SK-N-SH (cell line): ENCODE measurements at regions not wholly inside any gene's neighbourhood (a gene's known extent, or its start where the extent isn't known, plus 50 kb on each side); places are given as distances from the start of the nearest gene placed in this dataset.

Experiments
- CTCF ChIA-PET: fragments of 300-600, 350-600 bp; formaldehyde crosslinking; extraction: SDS; loops from one replicate; lab custom pipeline; 2021; lab: Yijun Ruan, JAX
- POLR2A ChIA-PET: fragments of 350-600 bp; sonication (Branson Sonifier 250); formaldehyde crosslinking; extraction: SDS; loops from one replicate; lab custom pipeline; 2020; ENCODE audit warnings: antibody characterized with exemption, inconsistent platforms; lab: Yijun Ruan, JAX
- DNase-seq: peaks from one replicate; pipeline ENCODE4 v3.0.0; 2012
- H2AFZ ChIP-seq: fragments of 200-600 bp; sonication (generic); 2 replicates; pipeline ENCODE4 v1.8.1; 2016; ENCODE audit warnings: antibody characterized with exemption, mild to moderate bottlenecking, low read depth
- H3F3A ChIP-seq: fragments of 200-600 bp; sonication (generic); replicated peaks from 2 replicates; pipeline ENCODE3; 2016; ENCODE audit warnings: antibody characterized with exemption, mild to moderate bottlenecking; ENCODE audit not compliant: insufficient read depth
- H3K27ac ChIP-seq, 2 experiments: fragments of 200-500 bp in 1 of 2; fragments of 200-600 bp in 1 of 2; sonication (Bioruptor generic) in 1 of 2; sonication (generic), shearing (Covaris generic) in 1 of 2; 2 replicates each; pipeline versions ENCODE4 v1.5.1 to v1.6.1; 2014 to 2016; ENCODE audit warnings: low read depth in 2 of 2, inconsistent platforms in 1 of 2, low read length in 1 of 2, mild to moderate bottlenecking in 1 of 2, mixed read lengths in 1 of 2
- H3K27me3 ChIP-seq: fragments of 200-600 bp; sonication (generic), shearing (Covaris generic); 2 replicates; pipeline ENCODE4 v1.6.1; 2016; ENCODE audit warnings: mixed run types; ENCODE audit not compliant: insufficient read depth
- H3K36me3 ChIP-seq, 2 experiments: fragments of 200-500 bp in 1 of 2; fragments of 200-600 bp in 1 of 2; sonication (Bioruptor generic) in 1 of 2; sonication (generic) in 1 of 2; replicated peaks in 1 of 2; 2 replicates each; pipeline versions ENCODE3 to v1.5.1; 2014 to 2016; ENCODE audit warnings: low read length in 1 of 2, mild to moderate bottlenecking in 1 of 2; ENCODE audit not compliant: insufficient read depth in 2 of 2, control insufficient read depth in 1 of 2
- H3K4me1 ChIP-seq, 2 experiments: fragments of 200-500 bp in 1 of 2; fragments of 200-600 bp in 1 of 2; sonication (Bioruptor generic) in 1 of 2; sonication (generic), shearing (Covaris generic) in 1 of 2; 2 replicates each; pipeline versions ENCODE4 v1.5.1 to v1.6.1; 2014 to 2016; ENCODE audit warnings: low read depth in 1 of 2, low read length in 1 of 2, mixed run types in 1 of 2; ENCODE audit not compliant: insufficient read depth in 2 of 2, control insufficient read depth in 1 of 2
- H3K4me2 ChIP-seq: fragments of 200-600 bp; sonication (generic), shearing (Covaris generic); 2 replicates; pipeline ENCODE4 v1.6.1; 2017; ENCODE audit warnings: mixed run types
- H3K4me3 ChIP-seq, 2 experiments: fragments of 200-500 bp in 1 of 2; fragments of 200-600 bp in 1 of 2; sonication (Bioruptor generic) in 1 of 2; sonication (generic), shearing (Covaris generic) in 1 of 2; 2 replicates each; pipeline versions ENCODE4 v1.5.1 to v1.8.1; 2014 to 2016; ENCODE audit warnings: low read depth in 2 of 2, inconsistent platforms in 1 of 2, low read length in 1 of 2, mild to moderate bottlenecking in 1 of 2, mixed read lengths in 1 of 2, moderate library complexity in 1 of 2
- H3K79me2 ChIP-seq: fragments of 200-600 bp; sonication (generic); 2 replicates; pipeline ENCODE4 v1.8.1; 2017; ENCODE audit warnings: mild to moderate bottlenecking; ENCODE audit not compliant: insufficient read depth
- H3K9ac ChIP-seq: fragments of 200-600 bp; sonication (generic); 2 replicates; pipeline ENCODE4 v1.6.1; 2017; ENCODE audit warnings: mixed run types
- H3K9me2 ChIP-seq: fragments of 200-600 bp; sonication (generic); 2 replicates; pipeline ENCODE4 v1.6.1; 2017; ENCODE audit warnings: mixed run types
- H3K9me3 ChIP-seq: fragments of 200-600 bp; sonication (generic); 2 replicates; pipeline ENCODE4 v1.6.1; 2017; ENCODE audit warnings: mixed run types, mild to moderate bottlenecking, moderate library complexity
- H4K20me1 ChIP-seq: fragments of 200-600 bp; sonication (generic); 2 replicates; pipeline ENCODE4 v1.6.1; 2017; ENCODE audit warnings: mild to moderate bottlenecking, mixed run types; ENCODE audit not compliant: insufficient read depth
- EP300 ChIP-seq, 2 experiments: IDR thresholded peaks; 2 replicates each; pipeline versions ENCODE4 v1.4.0 to v1.6.1; 2012; ENCODE audit warnings: borderline replicate concordance in 1 of 2, low read depth in 1 of 2, low read length in 1 of 2
- FOSL2 ChIP-seq: IDR thresholded peaks from 2 replicates; pipeline ENCODE4 v1.4.0; 2012; ENCODE audit warnings: low read depth, mild to moderate bottlenecking, moderate library complexity, borderline replicate concordance
- FOXM1 ChIP-seq: IDR thresholded peaks from 2 replicates; pipeline ENCODE4 v1.4.0; 2012; ENCODE audit warnings: low read depth, mild to moderate bottlenecking
- GABPA ChIP-seq: IDR thresholded peaks from 2 replicates; pipeline ENCODE4 v1.4.0; 2012; ENCODE audit warnings: low read depth, mild to moderate bottlenecking
- JUND ChIP-seq: IDR thresholded peaks from 2 replicates; pipeline ENCODE4 v1.4.0; 2012
- NRF1 ChIP-seq: IDR thresholded peaks from 2 replicates; pipeline ENCODE4 v1.6.1; 2012; ENCODE audit warnings: low read depth, mild to moderate bottlenecking, low read length
- RAD21 ChIP-seq: IDR thresholded peaks from 2 replicates; pipeline ENCODE4 v1.6.1; 2012; ENCODE audit warnings: mild to moderate bottlenecking, low read length
- RCOR1 ChIP-seq: fragments of 150-350 bp; IDR thresholded peaks from 2 replicates; pipeline ENCODE4 v1.6.1; 2017; ENCODE audit warnings: antibody characterized with exemption, low read length
- RFX5 ChIP-seq: IDR thresholded peaks from 2 replicates; pipeline ENCODE4 v1.6.1; 2012; ENCODE audit warnings: mild to moderate bottlenecking, improper control_type of control experiment, low read length
- RXRA ChIP-seq: IDR thresholded peaks from 2 replicates; pipeline ENCODE4 v1.4.0; 2012; ENCODE audit warnings: low read depth, mild to moderate bottlenecking, borderline replicate concordance
- TCF12 ChIP-seq: IDR thresholded peaks from 2 replicates; pipeline ENCODE4 v1.4.0; 2012
- TEAD4 ChIP-seq: IDR thresholded peaks from 2 replicates; pipeline ENCODE4 v1.4.0; 2012; ENCODE audit warnings: mild to moderate bottlenecking, borderline replicate concordance; ENCODE audit not compliant: insufficient read depth
- YY1 ChIP-seq: IDR thresholded peaks from 2 replicates; pipeline ENCODE4 v1.4.0; 2012; ENCODE audit warnings: low read depth, mild to moderate bottlenecking
- ZBTB33 ChIP-seq: IDR thresholded peaks from 2 replicates; pipeline ENCODE4 v1.4.0; 2012; ENCODE audit warnings: low read depth, borderline replicate concordance
- WGBS: methylation state at CpG from one replicate; pipeline ENCODE4 v1.1.6; 2017; ENCODE audit warnings: low lambda C conversion rate; 5-methylcytosine and 5-hydroxymethylcytosine counted together
- TF ChIP-seq, protein P1 (sequence below): IDR thresholded peaks from 2 replicates; pipeline ENCODE4 v1.6.1; 2012; ENCODE audit warnings: mild to moderate bottlenecking, low read depth, low read length, moderate library complexity
- TF ChIP-seq, protein P2 (sequence below): fragments of 150-350 bp; IDR thresholded peaks from 2 replicates; pipeline ENCODE4 v1.6.1; 2016; ENCODE audit warnings: mild to moderate bottlenecking, low read depth, low read length

DNA sequence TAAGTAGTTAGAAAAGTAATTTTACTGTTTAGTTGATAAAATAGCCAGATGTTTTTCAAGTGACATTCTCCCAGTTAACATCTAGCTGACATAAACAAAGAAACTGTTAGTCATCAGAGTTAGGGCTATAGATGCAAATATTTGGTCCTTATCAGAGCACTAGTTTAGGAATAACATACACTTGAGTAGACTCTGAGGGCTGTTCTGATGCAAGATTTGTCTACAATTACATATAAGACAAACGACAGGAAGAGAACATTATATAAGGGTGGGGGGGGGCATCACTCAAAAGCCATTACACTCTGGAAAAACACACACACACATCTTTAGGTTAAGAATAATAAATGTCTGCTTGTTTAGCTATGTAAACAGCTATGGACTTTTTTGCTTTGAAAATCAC lies 554.4 kb upstream of the LRRTM1 start:
- Histone ChIP-seq H4K20me1 (no peaks in the 10 kb centered on the region), H3K4me2 (no peak overlapping the region), H3K9ac (no peak overlapping the region), H3K4me3 (no peak overlapping the region), H3K79me2 (no peaks in the 10 kb centered on the region), H3F3A (no peaks in the 10 kb centered on the region), H3K9me3 (no peaks in the 10 kb centered on the region), H3K9me2 (no peaks in the 10 kb centered on the region), H3K27ac (no peak overlapping the region), H3K27me3 (no peaks in the 10 kb centered on the region), H2AFZ (no peak overlapping the region), H3K36me3 (no peaks in the 10 kb centered on the region), H3K4me1 (no peaks in the 10 kb centered on the region)
- TF ChIP-seq RFX5 (no peak), TCF12 (no peak), RCOR1 (no peak), RAD21 (no peak), GABPA (no peak), FOXM1 (no peak), TEAD4 (no peak), JUND (no peak), RXRA (no peak), NRF1 (no peak), FOSL2 (no peak), ZBTB33 (no peak), EP300 (IDR thresholded peaks at IDR 0.05; ENCODE audit: borderline replicate concordance in 1 of 2, low read depth in 1 of 2, low read length in 1 of 2) (no peak), YY1 (no peak)
- TF ChIP-seq, protein P1, sequence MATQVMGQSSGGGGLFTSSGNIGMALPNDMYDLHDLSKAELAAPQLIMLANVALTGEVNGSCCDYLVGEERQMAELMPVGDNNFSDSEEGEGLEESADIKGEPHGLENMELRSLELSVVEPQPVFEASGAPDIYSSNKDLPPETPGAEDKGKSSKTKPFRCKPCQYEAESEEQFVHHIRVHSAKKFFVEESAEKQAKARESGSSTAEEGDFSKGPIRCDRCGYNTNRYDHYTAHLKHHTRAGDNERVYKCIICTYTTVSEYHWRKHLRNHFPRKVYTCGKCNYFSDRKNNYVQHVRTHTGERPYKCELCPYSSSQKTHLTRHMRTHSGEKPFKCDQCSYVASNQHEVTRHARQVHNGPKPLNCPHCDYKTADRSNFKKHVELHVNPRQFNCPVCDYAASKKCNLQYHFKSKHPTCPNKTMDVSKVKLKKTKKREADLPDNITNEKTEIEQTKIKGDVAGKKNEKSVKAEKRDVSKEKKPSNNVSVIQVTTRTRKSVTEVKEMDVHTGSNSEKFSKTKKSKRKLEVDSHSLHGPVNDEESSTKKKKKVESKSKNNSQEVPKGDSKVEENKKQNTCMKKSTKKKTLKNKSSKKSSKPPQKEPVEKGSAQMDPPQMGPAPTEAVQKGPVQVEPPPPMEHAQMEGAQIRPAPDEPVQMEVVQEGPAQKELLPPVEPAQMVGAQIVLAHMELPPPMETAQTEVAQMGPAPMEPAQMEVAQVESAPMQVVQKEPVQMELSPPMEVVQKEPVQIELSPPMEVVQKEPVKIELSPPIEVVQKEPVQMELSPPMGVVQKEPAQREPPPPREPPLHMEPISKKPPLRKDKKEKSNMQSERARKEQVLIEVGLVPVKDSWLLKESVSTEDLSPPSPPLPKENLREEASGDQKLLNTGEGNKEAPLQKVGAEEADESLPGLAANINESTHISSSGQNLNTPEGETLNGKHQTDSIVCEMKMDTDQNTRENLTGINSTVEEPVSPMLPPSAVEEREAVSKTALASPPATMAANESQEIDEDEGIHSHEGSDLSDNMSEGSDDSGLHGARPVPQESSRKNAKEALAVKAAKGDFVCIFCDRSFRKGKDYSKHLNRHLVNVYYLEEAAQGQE: no peak
- TF ChIP-seq, protein P2, sequence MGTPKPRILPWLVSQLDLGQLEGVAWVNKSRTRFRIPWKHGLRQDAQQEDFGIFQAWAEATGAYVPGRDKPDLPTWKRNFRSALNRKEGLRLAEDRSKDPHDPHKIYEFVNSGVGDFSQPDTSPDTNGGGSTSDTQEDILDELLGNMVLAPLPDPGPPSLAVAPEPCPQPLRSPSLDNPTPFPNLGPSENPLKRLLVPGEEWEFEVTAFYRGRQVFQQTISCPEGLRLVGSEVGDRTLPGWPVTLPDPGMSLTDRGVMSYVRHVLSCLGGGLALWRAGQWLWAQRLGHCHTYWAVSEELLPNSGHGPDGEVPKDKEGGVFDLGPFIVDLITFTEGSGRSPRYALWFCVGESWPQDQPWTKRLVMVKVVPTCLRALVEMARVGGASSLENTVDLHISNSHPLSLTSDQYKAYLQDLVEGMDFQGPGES: no peak
- DNase-seq: no peak
- 0% methylated on average over 1 of the region's 1 CpG for whole genome bisulfite sequencing
- ChIA-PET CTCF (no interaction called here), POLR2A (no interaction called here)
